A673 (cell line): ENCODE measurements at regions not wholly inside any gene's neighbourhood (a gene's known extent, or its start where the extent isn't known, plus 50 kb on each side); places are given as distances from the start of the nearest gene placed in this dataset.

Experiments
- BruUV-seq: library from RNA; stranded (reverse); fragments of 400-500 nt; replicated peaks from 2 replicates; lab custom pipeline; 2021; lab: Mats Ljungman, UMichigan
- CTCF ChIA-PET: fragments of 300-600 bp; sonication (Branson Sonifier 250); formaldehyde crosslinking; loops from one replicate; lab custom pipeline; 2022; ENCODE audit warnings: antibody characterized with exemption; lab: Charles Lee
- POLR2A ChIA-PET: fragments of 300-600 bp; sonication (Branson Sonifier 250); formaldehyde crosslinking; loops from one replicate; lab custom pipeline; 2022; ENCODE audit warnings: antibody characterized with exemption; ENCODE audit not compliant: low non-redundant PET; lab: Charles Lee
- DNase-seq: peaks from one replicate; pipeline ENCODE4 v3.0.0-alpha.2; 2015; ENCODE audit warnings: low spot score
- H3K27ac ChIP-seq: fragments of 200-600 bp; sonication (generic); 2 replicates; pipeline ENCODE4 v1.5.1; 2016; ENCODE audit warnings: mixed run types, low read depth, mild to moderate bottlenecking, mixed read lengths, antibody characterized with exemption, low read length; ENCODE audit not compliant: poor library complexity, severe bottlenecking
- H3K27me3 ChIP-seq: fragments of 200-600 bp; sonication (generic); replicated peaks from 2 replicates; pipeline ENCODE4 v1.6.1; 2017; ENCODE audit warnings: mixed run types, low read depth, mild to moderate bottlenecking, mixed read lengths, antibody characterized with exemption, low read length; ENCODE audit not compliant: insufficient read depth, poor library complexity
- H3K36me3 ChIP-seq: fragments of 200-600 bp; sonication (generic); 2 replicates; pipeline ENCODE4 v1.6.1; 2016; ENCODE audit warnings: mixed run types, mild to moderate bottlenecking, mixed read lengths, antibody characterized with exemption, low read length; ENCODE audit not compliant: insufficient read depth, poor library complexity, severe bottlenecking
- H3K4me1 ChIP-seq: fragments of 200-600 bp; sonication (generic); 2 replicates; pipeline ENCODE4 v1.6.1; 2017; ENCODE audit warnings: mixed run types, mild to moderate bottlenecking, mixed read lengths, antibody characterized with exemption, low read length; ENCODE audit not compliant: insufficient read depth, poor library complexity, severe bottlenecking
- H3K4me3 ChIP-seq: fragments of 200-600 bp; sonication (generic); 2 replicates; pipeline ENCODE4 v1.5.1; 2016; ENCODE audit warnings: low read depth, mixed run types, mild to moderate bottlenecking, mixed read lengths, low read length; ENCODE audit not compliant: poor library complexity, severe bottlenecking
- H3K9me3 ChIP-seq: fragments of 200-600 bp; sonication (generic); 2 replicates; pipeline ENCODE4 v1.6.1; 2016; ENCODE audit warnings: mixed run types, low read depth, mild to moderate bottlenecking, mixed read lengths, antibody characterized with exemption, low read length; ENCODE audit not compliant: poor library complexity, severe bottlenecking
- EZH2 ChIP-seq: fragments of 200-600 bp; sonication (generic); IDR thresholded peaks from 2 replicates; pipeline ENCODE4 v1.6.1; 2017; ENCODE audit warnings: borderline replicate concordance, low read depth, mild to moderate bottlenecking, mixed read lengths, antibody characterized with exemption, low read length; ENCODE audit not compliant: poor library complexity, severe bottlenecking
- intact Hi-C: fragments of 100-400 bp; cut with micrococcal nuclease; formaldehyde crosslinking; loops from one replicate; pipeline ENCODE4 v1.10.0; 2022; ENCODE audit not compliant: unreplicated experiment
- TF ChIP-seq, protein P1 (sequence below): fragments of 300-800, 200-600 bp; sonication (generic); conservative IDR thresholded peaks from 2 replicates; pipeline ENCODE4 v1.5.1; 2017; ENCODE audit warnings: low read depth, mild to moderate bottlenecking, antibody characterized with exemption, low read length, moderate library complexity, mixed read lengths

GRCh38 chr2:66815886-66816285 is 381.0 kb downstream of the MEIS1 start:
- POLR2A ChIA-PET: no interaction called here
- Histone ChIP-seq H3K4me1 (no peaks in the 10 kb centered on the region), H3K9me3 (peaks cover 5% of the 10 kb centered on the region), H3K36me3 (no peaks in the 10 kb centered on the region), H3K4me3 (no peak overlapping the region), H3K27me3 (no peaks in the 10 kb centered on the region), H3K27ac (no peak overlapping the region)
- BruUV-seq: no TSS peak
- TF ChIP-seq, protein P1, sequence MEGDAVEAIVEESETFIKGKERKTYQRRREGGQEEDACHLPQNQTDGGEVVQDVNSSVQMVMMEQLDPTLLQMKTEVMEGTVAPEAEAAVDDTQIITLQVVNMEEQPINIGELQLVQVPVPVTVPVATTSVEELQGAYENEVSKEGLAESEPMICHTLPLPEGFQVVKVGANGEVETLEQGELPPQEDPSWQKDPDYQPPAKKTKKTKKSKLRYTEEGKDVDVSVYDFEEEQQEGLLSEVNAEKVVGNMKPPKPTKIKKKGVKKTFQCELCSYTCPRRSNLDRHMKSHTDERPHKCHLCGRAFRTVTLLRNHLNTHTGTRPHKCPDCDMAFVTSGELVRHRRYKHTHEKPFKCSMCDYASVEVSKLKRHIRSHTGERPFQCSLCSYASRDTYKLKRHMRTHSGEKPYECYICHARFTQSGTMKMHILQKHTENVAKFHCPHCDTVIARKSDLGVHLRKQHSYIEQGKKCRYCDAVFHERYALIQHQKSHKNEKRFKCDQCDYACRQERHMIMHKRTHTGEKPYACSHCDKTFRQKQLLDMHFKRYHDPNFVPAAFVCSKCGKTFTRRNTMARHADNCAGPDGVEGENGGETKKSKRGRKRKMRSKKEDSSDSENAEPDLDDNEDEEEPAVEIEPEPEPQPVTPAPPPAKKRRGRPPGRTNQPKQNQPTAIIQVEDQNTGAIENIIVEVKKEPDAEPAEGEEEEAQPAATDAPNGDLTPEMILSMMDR: no peak
- no peak for TF ChIP-seq EZH2
- intact Hi-C loops: no loop called here
- CTCF ChIA-PET: no interaction called here
- no peak for DNase-seq

- intact Hi-C loops: no loop called here
- no TSS peak for BruUV-seq
These were observed 386.2 kb downstream of the MEIS1 start for GRCh38 chr2:66821168-66821567.

GRCh38 chr2:66822186-66822585 is 387.3 kb downstream of the MEIS1 start:
- Histone ChIP-seq H3K9me3 (peaks cover 5% of the 10 kb centered on the region), H3K36me3 (no peaks in the 10 kb centered on the region), H3K4me3 (no peak overlapping the region), H3K27ac (no peak overlapping the region), H3K27me3 (no peaks in the 10 kb centered on the region), H3K4me1 (no peaks in the 10 kb centered on the region)
- TF ChIP-seq, protein P1: no peak
- POLR2A ChIA-PET: no interaction called here
- no peak for DNase-seq
- CTCF ChIA-PET: no interaction called here
- BruUV-seq: no TSS peak
- intact Hi-C loops: no loop called here

More at GRCh38 chr2:66821168-66821567, 386.2 kb downstream of the MEIS1 start:
- TF ChIP-seq, protein P1: no peak
- TF ChIP-seq EZH2: no peak
- Histone ChIP-seq H3K36me3 (no peaks in the 10 kb centered on the region), H3K27ac (no peak overlapping the region), H3K4me1 (no peaks in the 10 kb centered on the region), H3K9me3 (peaks cover 5% of the 10 kb centered on the region), H3K27me3 (no peaks in the 10 kb centered on the region), H3K4me3 (no peak overlapping the region)
- DNase-seq: no peak
- CTCF ChIA-PET: no interaction called here
- POLR2A ChIA-PET: no interaction called here
